ENCODE measurements at regions not wholly inside any gene's neighbourhood (a gene's known extent, or its start where the extent isn't known, plus 50 kb on each side); places are given as distances from the start of the nearest gene placed in this dataset.

GRCh38 chr11:111097191-111097590 is 148.3 kb upstream of the POU2AF2 start:
- Histone ChIP-seq H3K36me3 (ENCODE audit: control insufficient read depth, insufficient read depth, low read length) (no peaks in the 10 kb centered on the region), H3K27me3 (ENCODE audit: control insufficient read depth, insufficient read depth, low read length) (no peaks in the 10 kb centered on the region), H3K9ac (no peak overlapping the region)

GRCh38 chr11:111095327-111095726 is 150.2 kb upstream of the POU2AF2 start:
- Histone ChIP-seq H3K9me3 (ENCODE audit: control insufficient read depth, low read length) (no peaks in the 10 kb centered on the region), H3K4me1 (no peaks in the 10 kb centered on the region), H2AFZ (no peak overlapping the region), H3K79me2 (no peaks in the 10 kb centered on the region), H3K4me3 (ENCODE audit: low read depth, low read length) (no peak overlapping the region), H3K36me3 (ENCODE audit: control insufficient read depth, insufficient read depth, low read length) (no peaks in the 10 kb centered on the region), H3K27me3 (ENCODE audit: control insufficient read depth, insufficient read depth, low read length) (no peaks in the 10 kb centered on the region), H3K9ac (no peak overlapping the region), H3K4me2 (ENCODE audit: low read length) (no peak overlapping the region), H3K27ac (no peak overlapping the region)
- no peak for TF ChIP-seq CTCF (IDR thresholded peaks at IDR 0.05)

More at GRCh38 chr11:111097191-111097590, 148.3 kb upstream of the POU2AF2 start:
- Histone ChIP-seq H3K79me2 (no peaks in the 10 kb centered on the region), H2AFZ (no peak overlapping the region), H3K4me3 (ENCODE audit: low read depth, low read length) (peak overlapping the region; percentile 14), H3K9me3 (ENCODE audit: control insufficient read depth, low read length) (no peaks in the 10 kb centered on the region), H3K4me2 (ENCODE audit: low read length) (no peak overlapping the region), H3K4me1 (no peaks in the 10 kb centered on the region), H3K27ac (no peak overlapping the region)
- TF ChIP-seq CTCF (IDR thresholded peaks at IDR 0.05), result no peak

DNA sequence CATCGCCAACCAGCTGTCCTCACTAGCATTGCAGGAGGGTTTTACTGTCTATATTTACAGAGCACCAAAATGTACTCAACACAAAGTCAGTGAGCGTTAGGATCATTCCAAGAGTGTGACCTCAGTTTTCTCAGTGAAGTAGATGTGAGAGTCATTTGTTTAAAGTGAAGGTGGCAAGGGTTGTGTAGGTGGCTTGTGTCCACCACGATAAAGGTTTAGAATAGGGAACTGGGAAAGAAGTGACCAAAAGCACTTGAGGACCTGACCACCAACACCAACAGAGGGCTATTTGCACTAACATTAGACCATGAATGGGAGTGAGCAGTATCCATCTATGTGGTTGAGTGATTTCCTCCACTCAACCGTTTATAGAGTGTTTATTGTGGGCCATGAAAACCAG is 152.5 kb upstream of the POU2AF2 start:
- no peak overlapping the region for H3K27ac ChIP-seq
- no peak overlapping the region for H3K4me3 ChIP-seq (ENCODE audit: low read depth, low read length)
- H3K27me3 ChIP-seq (ENCODE audit: control insufficient read depth, insufficient read depth, low read length), result no peaks in the 10 kb centered on the region
- no peak for TF ChIP-seq CTCF (IDR thresholded peaks at IDR 0.05)
- H3K36me3 ChIP-seq (ENCODE audit: control insufficient read depth, insufficient read depth, low read length), result no peaks in the 10 kb centered on the region
- H2AFZ ChIP-seq, result no peak overlapping the region
- no peak overlapping the region for H3K9ac ChIP-seq
- no peaks in the 10 kb centered on the region for H3K9me3 ChIP-seq (ENCODE audit: control insufficient read depth, low read length)
- no peak overlapping the region for H3K4me2 ChIP-seq (ENCODE audit: low read length)
- H3K4me1 ChIP-seq, result no peaks in the 10 kb centered on the region
- no peaks in the 10 kb centered on the region for H3K79me2 ChIP-seq

GRCh38 chr11:111091321-111091938 is 154.1 kb upstream of the POU2AF2 start:
- Histone ChIP-seq H3K36me3 (ENCODE audit: control insufficient read depth, insufficient read depth, low read length) (no peaks in the 10 kb centered on the region), H3K27ac (no peak overlapping the region)

More at GRCh38 chr11:111091321-111091938, 154.1 kb upstream of the POU2AF2 start:
- H3K27me3 ChIP-seq (ENCODE audit: control insufficient read depth, insufficient read depth, low read length), result no peaks in the 10 kb centered on the region
- no peak overlapping the region for H3K9ac ChIP-seq
- no peaks in the 10 kb centered on the region for H3K9me3 ChIP-seq (ENCODE audit: control insufficient read depth, low read length)
- H3K79me2 ChIP-seq, result no peaks in the 10 kb centered on the region
- no peak overlapping the region for H3K4me2 ChIP-seq (ENCODE audit: low read length)
- no peaks in the 10 kb centered on the region for H3K4me1 ChIP-seq
- no peak overlapping the region for H2AFZ ChIP-seq
- no peak for TF ChIP-seq CTCF (IDR thresholded peaks at IDR 0.05)
- H3K4me3 ChIP-seq (ENCODE audit: low read depth, low read length), result no peak overlapping the region
